HepG2 (cell line): ENCODE measurements at regions not wholly inside any gene's neighbourhood (a gene's known extent, or its start where the extent isn't known, plus 50 kb on each side); places are given as distances from the start of the nearest gene placed in this dataset.

ENCODE experiments used
- ATF2 ChIP-seq: sonication (generic); formaldehyde crosslinking; IDR thresholded peaks from 2 replicates; pipeline ENCODE4 v1.4.0; 2020; ENCODE audit warnings: missing genetic modification reagents
- EP300 ChIP-seq, 3 experiments: sonication (generic) in 1 of 3; formaldehyde crosslinking in 1 of 3; IDR thresholded peaks; 2 replicates each; pipeline versions ENCODE4 v1.5.1 to v1.6.1; 2011 to 2020; ENCODE audit warnings: low read depth in 2 of 3, low read length in 2 of 3, borderline replicate concordance in 1 of 3, improper control_type of control experiment in 1 of 3, mild to moderate bottlenecking in 1 of 3, missing genetic modification reagents in 1 of 3, moderate library complexity in 1 of 3
- POLR2AphosphoS5 ChIP-seq: IDR thresholded peaks from 2 replicates; pipeline ENCODE4 v1.6.1; 2012; ENCODE audit warnings: low read depth, low read length
- ZFP82 ChIP-seq: sonication (generic); formaldehyde crosslinking; IDR thresholded peaks from 2 replicates; pipeline ENCODE4 v1.5.1; 2020; ENCODE audit warnings: mild to moderate bottlenecking, missing genetic modification reagents, borderline replicate concordance
- ZNF251 ChIP-seq: sonication (generic); formaldehyde crosslinking; IDR thresholded peaks from 2 replicates; pipeline ENCODE4 v1.9.0; 2021; ENCODE audit warnings: mild to moderate bottlenecking, missing genetic modification reagents
- ZNF737 ChIP-seq: sonication (generic); formaldehyde crosslinking; IDR thresholded peaks from 2 replicates; pipeline ENCODE4 v1.5.0; 2020; ENCODE audit warnings: missing genetic modification reagents, mild to moderate bottlenecking, borderline replicate concordance

DNA sequence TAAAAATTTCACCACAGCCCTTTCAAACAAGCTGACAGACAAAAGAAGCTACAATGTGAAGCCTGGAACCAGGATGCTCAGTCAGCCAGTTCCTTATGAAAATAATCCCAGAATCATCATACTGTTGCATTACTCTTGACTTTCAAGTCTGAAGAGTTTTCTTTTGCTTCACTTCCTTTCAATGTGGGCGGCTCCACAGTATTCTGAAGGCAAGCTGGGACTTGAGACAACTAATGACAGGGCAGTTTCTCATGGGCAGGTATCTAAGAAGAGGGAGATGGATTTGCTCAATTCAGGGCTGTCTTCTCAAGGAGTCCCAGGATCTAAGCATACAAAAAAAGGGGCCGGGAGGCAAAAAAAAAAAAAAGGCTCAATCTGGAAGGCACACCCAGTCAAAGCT, 173.4 kb downstream of the PAPSS1 start:
- TF ChIP-seq EP300 (IDR thresholded peaks at IDR 0.05; ENCODE audit: low read depth in 2 of 2, low read length in 2 of 2) (no peak), EP300 (CRISPR knock-in tag; IDR thresholded peaks at IDR 0.05; ENCODE audit: borderline replicate concordance) (no peak), ZFP82 (CRISPR knock-in tag) (no peak), ZNF737 (CRISPR knock-in tag) (no peak), ATF2 (CRISPR knock-in tag) (no peak), ZNF251 (CRISPR knock-in tag) (no peak), POLR2AphosphoS5 (no peak)
